Hematopoietic multipotent progenitor cell (in vitro differentiated cells): ENCODE measurements at regions not wholly inside any gene's neighbourhood (a gene's known extent, or its start where the extent isn't known, plus 50 kb on each side); places are given as distances from the start of the nearest gene placed in this dataset.
A peak's percentile ranks its signal among the peaks of the same experiment; 100 is the strongest.
"Not testable (repeated sequence)": the region's sequence is repeated elsewhere in the genome, so short reads cannot be mapped to it uniquely, and the experiment has no call there.

Source experiments
- DNase-seq, 3 donors: peaks; one replicate each; pipeline ENCODE4 v3.0.0-alpha.2; 2011 to 2015; ENCODE audit warnings: low read depth in 2 of 3, low spot score in 2 of 3

GRCh38 chr19:13665125-13665905 lies 99.0 kb upstream of the MRI1 start:
- no peak for DNase-seq

GRCh38 chr19:13652810-13653590 lies 111.3 kb upstream of the MRI1 start:
- DNase-seq: peak in 1 of 3 donors; percentile 7

GRCh38 chr19:13646758-13647157 lies 117.6 kb upstream of the MRI1 start:
- no peak for DNase-seq

GRCh38 chr19:13644645-13645044 lies 119.7 kb upstream of the MRI1 start:
- DNase-seq: no peak

- DNase-seq: no peak
Observed at GRCh38 chr19:13640611-13641010, 123.7 kb upstream of the MRI1 start.

- no peak for DNase-seq
Observed at GRCh38 chr19:13639342-13639929, 124.9 kb upstream of the MRI1 start.

GRCh38 chr19:13637664-13638063 lies 126.7 kb upstream of the MRI1 start:
- no peak for DNase-seq

- DNase-seq: no peak
Observed at GRCh38 chr19:13634658-13635057, 128.4 kb upstream of the CACNA1A start.

GRCh38 chr19:13633522-13633922 lies 127.2 kb upstream of the CACNA1A start:
- DNase-seq: no peak

GRCh38 chr19:13633109-13633508 lies 126.8 kb upstream of the CACNA1A start:
- no peak for DNase-seq

- not testable (repeated sequence) for DNase-seq
Observed at GRCh38 chr19:13632164-13632563, 125.9 kb upstream of the CACNA1A start.

- no peak for DNase-seq
Observed at GRCh38 chr19:13629687-13630357, 123.5 kb upstream of the CACNA1A start.

GRCh38 chr19:13627531-13627930 lies 121.3 kb upstream of the CACNA1A start:
- no peak for DNase-seq

GRCh38 chr19:13623716-13624710 lies 117.7 kb upstream of the CACNA1A start:
- no peak for DNase-seq

- DNase-seq: no peak
Observed at GRCh38 chr19:13622766-13623715, 116.8 kb upstream of the CACNA1A start.

- peak in 1 of 3 donors; percentile 6 for DNase-seq
Observed at GRCh38 chr19:13621413-13621812, 115.1 kb upstream of the CACNA1A start.

- DNase-seq: no peak
Observed at GRCh38 chr19:13619203-13619632, 112.9 kb upstream of the CACNA1A start.

- no peak for DNase-seq
Observed at GRCh38 chr19:13615890-13616289, 109.6 kb upstream of the CACNA1A start.

GRCh38 chr19:13613447-13613846 lies 107.2 kb upstream of the CACNA1A start:
- DNase-seq: no peak
